ENCODE measurements at regions not wholly inside any gene's neighbourhood (a gene's known extent, or its start where the extent isn't known, plus 50 kb on each side); places are given as distances from the start of the nearest gene placed in this dataset.
A peak's percentile ranks its signal among the peaks of the same experiment; 100 is the strongest.

- no peak for DNase-seq (ENCODE audit: low read depth in 2 of 3, low spot score in 2 of 3)
Measured at GRCh38 chr2:129747500-129748125, 231.9 kb upstream of the RAB6C start.

- peak in 2 of 3 donors; percentile 16 to 60 for DNase-seq (ENCODE audit: low read depth in 2 of 3, low spot score in 2 of 3)
Measured at GRCh38 chr2:129748250-129748649, 231.2 kb upstream of the RAB6C start.

GRCh38 chr2:129748653-129749052 is 230.8 kb upstream of the RAB6C start:
- peak in 2 of 3 donors; percentile 27 to 37 for DNase-seq (ENCODE audit: low read depth in 2 of 3, low spot score in 2 of 3)

DNA sequence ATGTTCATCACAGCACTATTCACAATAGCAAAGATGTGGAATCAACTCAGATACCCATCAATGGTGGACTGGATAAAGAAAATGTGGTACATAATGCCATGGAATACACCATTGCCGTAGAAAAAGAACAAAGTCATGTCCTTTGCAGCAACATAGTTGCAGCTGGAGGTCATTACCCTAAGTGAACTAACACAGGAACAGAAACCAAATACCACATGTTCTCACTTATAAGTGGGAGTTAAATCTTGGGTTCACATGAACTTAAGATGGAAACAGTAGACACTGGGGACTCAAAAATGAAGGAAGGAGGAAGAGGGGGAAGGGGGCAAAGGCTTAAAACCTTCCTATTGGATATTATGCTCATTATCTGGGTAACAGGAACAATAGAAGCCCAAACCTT is 228.1 kb upstream of the RAB6C start:
- DNase-seq (ENCODE audit: low read depth in 2 of 3, low spot score in 2 of 3): no peak

- no peak for DNase-seq (ENCODE audit: low read depth in 2 of 3, low spot score in 2 of 3)
Measured at GRCh38 chr2:129752176-129752575, 227.3 kb upstream of the RAB6C start.

- DNase-seq (ENCODE audit: low read depth in 2 of 3, low spot score in 2 of 3): no peak
Measured at GRCh38 chr2:129752686-129753085, 226.8 kb upstream of the RAB6C start.

- DNase-seq (ENCODE audit: low read depth in 2 of 3, low spot score in 2 of 3): no peak
Measured at GRCh38 chr2:129753261-129753660, 226.2 kb upstream of the RAB6C start.

DNA sequence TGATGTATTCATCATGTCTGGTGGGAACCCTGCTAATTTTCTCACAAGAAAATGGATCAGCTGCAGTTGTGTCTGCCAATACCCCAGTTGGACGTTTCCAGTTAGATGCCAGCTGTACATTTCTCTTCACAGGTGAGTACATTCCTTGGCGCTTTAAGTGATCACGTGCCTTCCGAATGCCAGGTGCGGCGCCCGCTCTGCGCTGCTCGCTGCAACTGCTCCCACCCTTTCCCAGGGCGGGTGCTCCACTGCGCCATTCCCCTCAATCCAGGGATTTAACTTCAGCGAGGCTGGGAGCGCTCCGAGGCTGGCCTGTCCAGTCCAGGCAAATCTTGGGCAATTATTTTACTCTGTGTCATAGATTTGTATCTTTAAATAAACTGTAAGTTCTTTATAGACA is 225.0 kb upstream of the RAB6C start:
- no peak for DNase-seq (ENCODE audit: low read depth in 2 of 3, low spot score in 2 of 3)

DNA sequence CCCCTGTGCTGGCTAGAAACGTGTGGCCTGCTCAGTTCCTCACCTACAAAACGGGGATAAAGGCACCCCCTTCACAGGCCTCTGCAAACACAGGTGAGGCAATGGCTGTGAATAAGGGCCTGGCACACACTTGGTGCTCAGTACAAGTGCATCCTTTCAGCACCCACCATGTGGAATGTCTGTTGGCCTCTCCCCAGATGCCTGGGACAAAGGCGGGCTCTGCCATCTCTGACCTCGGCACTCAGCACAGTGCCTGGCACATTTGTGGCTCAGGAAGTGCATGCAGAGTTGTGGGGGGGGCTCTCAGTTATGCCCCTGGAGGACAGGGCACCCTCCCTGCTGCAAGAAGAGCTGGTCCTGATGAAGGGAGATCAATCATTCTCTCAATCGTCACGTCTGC is 224.6 kb upstream of the RAB6C start:
- DNase-seq (ENCODE audit: low read depth in 2 of 3, low spot score in 2 of 3): no peak

DNA sequence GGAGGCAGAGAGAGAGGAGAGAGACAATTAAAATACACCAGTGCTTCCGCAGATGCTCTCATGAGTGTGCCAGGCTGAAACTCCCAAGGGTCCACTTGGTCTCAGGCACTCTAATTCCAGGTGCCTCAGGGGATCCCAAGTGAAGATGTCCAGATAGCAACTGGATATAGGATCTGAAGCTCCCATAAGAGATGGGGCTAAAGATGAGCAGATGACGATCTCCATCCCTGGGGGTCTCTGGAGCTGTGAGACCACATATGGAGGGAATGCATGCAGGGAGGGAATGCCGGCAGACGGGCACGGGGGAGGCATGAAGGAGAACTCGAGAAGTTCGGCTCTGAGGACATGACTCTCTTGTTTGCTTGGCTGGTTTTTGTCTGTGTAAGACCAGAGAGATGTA is 223.7 kb upstream of the RAB6C start:
- DNase-seq (ENCODE audit: low read depth in 2 of 3, low spot score in 2 of 3): no peak

DNA sequence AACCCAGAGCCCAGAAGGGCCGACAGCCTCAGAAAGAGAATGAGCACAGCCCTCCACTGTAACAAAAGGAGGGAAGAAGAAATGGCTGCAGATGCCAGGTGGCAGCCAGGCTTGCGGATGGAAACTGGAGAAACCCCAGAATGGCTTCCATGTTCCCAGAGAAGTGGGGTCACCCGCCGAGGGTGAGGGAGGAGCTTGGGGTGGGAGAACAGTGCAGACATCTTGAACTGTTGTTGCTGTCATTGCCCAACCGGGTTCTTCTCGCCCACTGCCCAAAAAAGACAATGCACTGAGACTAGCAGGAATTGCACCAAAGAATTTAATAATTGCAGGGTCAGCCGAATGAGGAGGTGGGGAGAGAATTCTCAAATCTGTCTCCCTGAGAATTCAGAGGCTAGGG is 223.2 kb upstream of the RAB6C start:
- DNase-seq (ENCODE audit: low read depth in 2 of 3, low spot score in 2 of 3): no peak

- no peak for DNase-seq (ENCODE audit: low read depth in 2 of 3, low spot score in 2 of 3)
Measured at GRCh38 chr2:129757366-129757914, 222.0 kb upstream of the RAB6C start.

GRCh38 chr2:129757915-129758783 is 221.3 kb upstream of the RAB6C start:
- DNase-seq (ENCODE audit: low read depth in 2 of 3, low spot score in 2 of 3): peak in 1 of 3 donors; percentile 27

DNA sequence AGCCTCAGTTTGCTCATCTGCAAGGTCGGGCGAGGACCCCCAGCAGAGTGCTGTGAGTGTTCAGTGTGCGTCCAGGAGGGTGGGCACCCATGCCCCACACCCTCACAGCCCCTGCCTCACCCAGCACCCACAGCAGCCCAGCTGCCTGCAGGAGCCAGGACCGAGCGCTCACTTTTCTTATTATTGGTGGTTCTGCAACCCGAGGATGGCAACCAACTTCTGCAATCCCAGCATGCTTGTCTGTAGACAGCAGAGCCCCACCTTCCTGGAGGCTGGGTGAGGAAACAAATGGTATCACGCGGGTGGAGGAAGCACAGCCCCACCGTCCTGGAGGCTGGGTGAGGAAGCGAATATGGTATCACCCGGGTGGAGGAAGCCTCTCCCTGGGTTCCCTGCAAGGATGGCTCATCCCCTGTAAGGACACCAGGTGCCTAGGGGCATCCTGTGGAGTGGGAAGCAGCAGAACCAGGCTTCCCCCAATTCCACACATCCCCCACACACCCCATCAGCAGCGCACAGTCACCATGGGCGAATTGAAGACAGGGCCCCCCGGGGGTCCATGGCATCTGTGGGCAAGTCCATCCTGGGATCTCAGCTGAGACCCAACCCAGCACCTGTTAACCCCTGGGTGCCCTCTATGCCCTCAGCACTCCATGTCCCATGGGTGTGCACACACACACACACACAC is 220.5 kb upstream of the RAB6C start:
- DNase-seq (ENCODE audit: low read depth in 2 of 3, low spot score in 2 of 3): peak in 2 of 3 donors; percentile 42 to 70

- DNase-seq (ENCODE audit: low read depth in 2 of 3, low spot score in 2 of 3): no peak
Measured at GRCh38 chr2:129759472-129760010, 219.9 kb upstream of the RAB6C start.

- DNase-seq (ENCODE audit: low read depth in 2 of 3, low spot score in 2 of 3): no peak
Measured at GRCh38 chr2:129760669-129761068, 218.8 kb upstream of the RAB6C start.

DNA sequence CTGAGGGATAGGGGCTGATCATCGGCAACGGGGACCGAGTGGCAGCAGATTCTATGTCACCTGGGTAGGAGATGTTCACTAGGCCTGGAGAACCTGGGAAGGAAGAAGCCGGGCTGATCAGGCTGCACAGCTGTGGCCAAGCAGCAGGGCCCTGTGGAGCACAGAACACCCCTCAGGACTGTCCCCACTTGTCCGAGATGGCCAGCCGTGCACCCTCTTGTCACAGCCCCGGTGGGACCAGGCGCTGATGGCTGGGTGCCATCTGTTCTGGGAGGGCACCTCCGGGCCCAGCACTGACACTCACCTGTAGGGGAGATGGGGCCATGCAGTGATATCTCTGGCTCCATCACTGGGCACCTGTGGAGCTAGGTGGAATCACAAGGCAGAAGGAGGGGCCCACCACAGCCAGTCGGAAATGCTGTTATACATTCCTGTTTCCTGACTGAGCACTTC is 217.9 kb upstream of the RAB6C start:
- no peak for DNase-seq (ENCODE audit: low read depth in 2 of 3, low spot score in 2 of 3)

DNA sequence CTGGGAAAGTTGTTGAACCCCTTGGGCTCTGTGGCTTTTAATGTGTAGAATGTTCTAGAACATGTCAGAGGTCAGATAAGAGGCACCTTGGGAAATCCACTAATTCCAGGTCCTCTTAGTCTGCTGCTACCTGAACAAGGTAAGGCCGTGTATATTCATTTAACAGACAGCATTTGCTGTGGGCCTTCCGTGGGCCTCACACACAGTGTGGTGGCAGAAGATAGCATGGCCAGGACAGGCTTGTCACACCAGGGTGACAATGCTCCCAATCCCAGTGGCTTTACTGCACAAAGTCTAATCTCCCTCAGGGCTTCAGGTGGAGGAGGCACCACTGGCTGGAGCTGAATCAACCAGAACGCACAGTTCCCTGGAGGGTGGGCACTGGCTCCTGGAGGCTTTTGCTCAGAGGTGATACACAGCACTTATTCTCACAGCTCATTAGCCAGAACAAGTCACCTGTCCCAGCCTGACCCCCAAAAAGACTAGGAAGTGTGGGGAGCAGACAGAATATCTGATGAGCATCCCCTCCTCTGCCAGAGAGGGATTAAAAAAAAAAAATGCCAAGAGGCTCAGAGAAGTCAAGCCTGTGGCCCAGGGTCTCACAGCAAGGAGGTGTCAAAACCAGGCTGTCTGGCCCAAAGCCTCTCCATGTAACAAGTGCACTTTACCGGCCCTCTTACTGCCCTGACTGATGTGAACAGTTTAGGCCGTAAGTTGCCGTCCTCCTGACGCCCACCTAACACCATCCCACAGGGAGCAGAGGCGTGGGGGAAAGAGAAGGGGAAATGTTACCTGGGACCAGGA is 216.9 kb upstream of the RAB6C start:
- DNase-seq (ENCODE audit: low read depth in 2 of 3, low spot score in 2 of 3): no peak

DNA sequence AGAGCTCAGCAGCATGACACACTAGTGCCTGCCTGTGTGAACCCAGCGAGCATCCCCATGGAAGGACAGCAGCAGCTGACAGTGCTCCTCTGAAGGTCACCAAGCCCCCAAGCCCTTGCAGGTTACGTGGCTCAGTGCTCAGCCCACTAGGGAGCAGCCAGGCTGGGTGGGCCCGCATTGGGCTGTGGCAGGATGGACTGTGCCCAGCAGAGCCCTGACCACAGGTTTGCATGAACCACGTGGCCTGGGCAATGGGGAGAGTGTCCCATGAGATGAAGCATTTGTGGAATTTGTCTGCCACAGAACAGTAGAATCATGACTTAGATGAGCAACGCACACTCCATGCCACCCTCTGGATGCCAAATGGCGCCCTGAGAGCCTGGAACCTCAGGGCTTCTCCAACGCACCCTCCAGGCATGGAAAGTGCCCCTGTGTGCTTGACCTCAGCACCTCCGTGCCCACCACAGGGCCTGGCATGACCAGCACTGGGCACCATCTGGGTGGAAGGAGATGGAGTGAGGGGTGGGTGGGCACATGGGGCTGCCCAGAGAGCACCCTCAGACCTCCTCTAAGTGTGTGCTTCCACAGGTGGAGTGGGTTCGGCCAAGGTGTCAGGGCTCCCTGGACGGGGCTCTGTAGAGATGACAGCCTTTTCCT is 216.1 kb upstream of the RAB6C start:
- no peak for DNase-seq (ENCODE audit: low read depth in 2 of 3, low spot score in 2 of 3)

DNA sequence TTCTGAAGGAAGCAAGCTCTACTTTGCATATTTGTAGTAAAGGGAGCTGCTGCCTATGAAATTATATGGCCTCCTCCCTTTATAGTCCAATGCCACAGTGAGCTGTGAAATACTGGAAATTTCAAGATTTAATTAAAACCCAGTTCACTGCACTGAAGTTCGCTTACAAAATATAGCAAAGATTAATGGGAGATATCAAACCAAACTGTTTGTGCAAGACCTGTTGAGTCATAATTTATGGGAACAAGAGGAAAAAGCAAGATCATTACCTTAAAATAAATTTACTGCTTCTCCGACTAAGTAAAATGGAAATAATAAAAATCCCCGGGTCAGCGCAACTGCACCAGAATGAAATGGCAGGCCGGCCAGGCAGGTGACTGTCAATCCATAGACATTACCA is 215.5 kb upstream of the RAB6C start:
- DNase-seq (ENCODE audit: low read depth in 2 of 3, low spot score in 2 of 3): no peak

All from hematopoietic multipotent progenitor cell (in vitro differentiated cells).